ENCODE measurements at regions not wholly inside any gene's neighbourhood (a gene's known extent, or its start where the extent isn't known, plus 50 kb on each side); places are given as distances from the start of the nearest gene placed in this dataset.

DNA sequence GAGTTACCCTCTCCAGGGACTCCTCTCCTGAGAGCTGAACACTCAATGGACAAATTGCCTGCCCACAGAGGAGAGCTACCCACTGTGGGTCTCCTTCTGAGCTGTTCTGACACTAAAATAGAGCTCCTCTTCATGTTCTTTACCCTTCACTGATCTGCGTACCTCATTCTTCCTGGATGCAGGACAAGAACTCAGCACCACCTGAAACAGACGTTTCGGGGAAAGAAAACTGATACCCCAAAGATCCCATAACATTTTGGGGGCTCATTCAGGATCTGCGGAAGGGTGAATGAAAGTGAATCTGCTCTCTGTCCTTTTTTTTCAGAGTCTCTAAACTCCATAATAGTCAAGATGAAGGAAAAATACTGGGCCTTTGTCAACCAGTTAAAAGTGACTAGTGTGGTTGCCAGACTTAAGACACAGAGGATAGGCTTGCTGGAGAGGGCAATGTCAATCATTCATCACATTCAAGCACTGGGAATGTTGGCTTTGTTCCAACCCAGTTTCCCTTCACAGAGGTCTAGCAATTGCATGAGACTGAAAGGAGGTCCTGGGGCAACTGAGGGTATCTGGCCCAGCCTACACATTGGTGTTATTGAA, 136.7 kb upstream of the SLITRK6 start:
- no peak overlapping the region for H4K5ac ChIP-seq (ENCODE audit: insufficient read length, low read depth, low read length)
- peaks cover 3 to 14% (median 7%) of the 10 kb centered on the region in 3 experiments; a peak in 6 of 7 replicates for H3K36me3 Mint-ChIP-seq (ENCODE audit: insufficient read depth in 1 of 3, low read depth in 3 of 3)

More for the DNA sequence above, 136.7 kb upstream of the SLITRK6 start:
- Histone ChIP-seq H2BK20ac (ENCODE audit: low read depth, low read length, poor library complexity, severe bottlenecking) (no peak overlapping the region), H4K8ac (replicated peaks; ENCODE audit: insufficient read length, low read depth, low read length) (no peak overlapping the region), H3K23ac (ENCODE audit: insufficient read length, low read depth, low read length) (no peak overlapping the region), H2AK5ac (ENCODE audit: insufficient read length, low read length) (no peak overlapping the region), H4K20me1 (ENCODE audit: control insufficient read depth, insufficient read depth, insufficient read length) (no peaks in the 10 kb centered on the region), H2AFZ (ENCODE audit: low read length) (no peak overlapping the region), H2BK12ac (ENCODE audit: insufficient read length, low read depth, low read length) (no peak overlapping the region), H4K91ac (ENCODE audit: insufficient read length, low read depth, low read length) (no peak overlapping the region), H3K79me2 (ENCODE audit: insufficient read depth, low read length) (no peaks in the 10 kb centered on the region), H3K23me2 (ENCODE audit: insufficient read length, low read depth, low read length, poor library complexity, severe bottlenecking) (no peaks in the 10 kb centered on the region), H2BK5ac (ENCODE audit: insufficient read length, low read length) (no peak overlapping the region), H3K4ac (ENCODE audit: low read depth, low read length) (no peak overlapping the region), H3T11ph (ENCODE audit: low read length) (no peak overlapping the region), H3K79me1 (ENCODE audit: insufficient read depth, low read depth, low read length, poor library complexity, severe bottlenecking) (no peaks in the 10 kb centered on the region), H3K27ac (ENCODE audit: insufficient read length, low read depth, low read length) (no peak overlapping the region), H3K9ac (ENCODE audit: extremely low read depth, insufficient read length, low read length) (no peak overlapping the region), H3K14ac (ENCODE audit: insufficient read depth, low read length) (no peak overlapping the region), H2BK120ac (ENCODE audit: low read depth, low read length, poor library complexity, severe bottlenecking) (no peak overlapping the region), H3K9me3 (ENCODE audit: control insufficient read depth, low read depth, low read length) (peaks cover 17% of the 10 kb centered on the region), H3K56ac (ENCODE audit: insufficient read length, low read depth, low read length) (no peak overlapping the region), H3K4me2 (ENCODE audit: insufficient read depth, insufficient read length, low read length) (no peak overlapping the region), H3K27me3 (ENCODE audit: insufficient read depth, low read length) (no peaks in the 10 kb centered on the region), H3K4me1 (ENCODE audit: insufficient read depth, low read length) (no peaks in the 10 kb centered on the region), H3K18ac (ENCODE audit: insufficient read length, low read depth, low read length) (no peak overlapping the region), H2BK15ac (ENCODE audit: low read depth, low read length) (no peak overlapping the region)
- no peak for DNase-seq
- peaks cover 25 to 39% of the 10 kb centered on the region in 2 experiments; a peak in 4 of 5 replicates for H3K9me3 Mint-ChIP-seq
- TF ChIP-seq, protein P1, sequence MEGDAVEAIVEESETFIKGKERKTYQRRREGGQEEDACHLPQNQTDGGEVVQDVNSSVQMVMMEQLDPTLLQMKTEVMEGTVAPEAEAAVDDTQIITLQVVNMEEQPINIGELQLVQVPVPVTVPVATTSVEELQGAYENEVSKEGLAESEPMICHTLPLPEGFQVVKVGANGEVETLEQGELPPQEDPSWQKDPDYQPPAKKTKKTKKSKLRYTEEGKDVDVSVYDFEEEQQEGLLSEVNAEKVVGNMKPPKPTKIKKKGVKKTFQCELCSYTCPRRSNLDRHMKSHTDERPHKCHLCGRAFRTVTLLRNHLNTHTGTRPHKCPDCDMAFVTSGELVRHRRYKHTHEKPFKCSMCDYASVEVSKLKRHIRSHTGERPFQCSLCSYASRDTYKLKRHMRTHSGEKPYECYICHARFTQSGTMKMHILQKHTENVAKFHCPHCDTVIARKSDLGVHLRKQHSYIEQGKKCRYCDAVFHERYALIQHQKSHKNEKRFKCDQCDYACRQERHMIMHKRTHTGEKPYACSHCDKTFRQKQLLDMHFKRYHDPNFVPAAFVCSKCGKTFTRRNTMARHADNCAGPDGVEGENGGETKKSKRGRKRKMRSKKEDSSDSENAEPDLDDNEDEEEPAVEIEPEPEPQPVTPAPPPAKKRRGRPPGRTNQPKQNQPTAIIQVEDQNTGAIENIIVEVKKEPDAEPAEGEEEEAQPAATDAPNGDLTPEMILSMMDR (conservative IDR thresholded peaks at IDR 0.05) = no peak
- H3K4me1 Mint-ChIP-seq = no peaks in the 10 kb centered on the region
- WGBS (ENCODE audit: extremely low coverage, insufficient read length, low lambda C conversion rate) = no CpG with 5 or more reads among the region's 4 CpGs
- no peak overlapping the region for H3K4me3 Mint-ChIP-seq
- no peak overlapping the region for H3K27ac Mint-ChIP-seq
- H3K27me3 Mint-ChIP-seq (ENCODE audit: low read depth) = no peaks in the 10 kb centered on the region

Data from H9 (cell line).